Tibial artery (tissue), 4 donors: ENCODE measurements at regions not wholly inside any gene's neighbourhood (a gene's known extent, or its start where the extent isn't known, plus 50 kb on each side); places are given as distances from the start of the nearest gene placed in this dataset.
A peak's percentile ranks its signal among the peaks of the same experiment; 100 is the strongest.

ENCODE experiments used
- DNase-seq, 2 donors: peaks; one replicate each; pipeline ENCODE4 v3.0.0-alpha.2; 2019
- H3K27ac ChIP-seq, 2 donors: fragments of 200-600 bp; sonication (generic) in 1 of 2; 1 replicate in 1 of 2; 2 replicates in 1 of 2; pipeline ENCODE4 v1.5.1; 2018 to 2019; ENCODE audit warnings: mild to moderate bottlenecking in 1 of 2
- H3K27me3 ChIP-seq, 2 donors: fragments of 200-600 bp; sonication (generic) in 1 of 2; one replicate each; pipeline versions ENCODE4 v1.5.1 to v1.6.0; 2016 to 2019
- H3K36me3 ChIP-seq, 3 donors: fragments of 200-600 bp; sonication (generic) in 2 of 3; one replicate each; pipeline ENCODE4 v1.5.1; 2016 to 2019; ENCODE audit warnings: mild to moderate bottlenecking in 2 of 3
- H3K4me1 ChIP-seq, 4 donors: fragments of 200-600 bp; sonication (generic) in 2 of 4; 1 replicate in 3 of 4; 2 replicates in 1 of 4; pipeline ENCODE4 v1.5.1; 2016 to 2019
- H3K4me3 ChIP-seq, 2 donors: fragments of 200-600 bp; sonication (generic) in 1 of 2; 1 replicate in 1 of 2; 2 replicates in 1 of 2; pipeline ENCODE4 v1.5.1; 2018 to 2019; ENCODE audit warnings: mild to moderate bottlenecking in 2 of 2
- H3K9me3 ChIP-seq, 3 donors: fragments of 200-600 bp; sonication (generic) in 1 of 3; one replicate each; pipeline ENCODE4 v1.5.1; 2016 to 2019
- CTCF ChIP-seq, 2 experiments: fragments of 200-600 bp in 1 of 2; fragments of 450-650 bp in 1 of 2; IDR thresholded peaks; one replicate each; pipeline ENCODE4 v1.5.1; 2017 to 2019; ENCODE audit warnings: antibody characterized with exemption in 2 of 2, mild to moderate bottlenecking in 1 of 2, moderate library complexity in 1 of 2
- intact Hi-C: fragments of 100-400 bp; cut with DNase I; formaldehyde crosslinking; loops from one replicate; pipeline ENCODE4 v1.15.0; 2023; ENCODE audit warnings: low total_unique reads

GRCh38 chr13:40143559-40143958 is 488.1 kb downstream of the COG6 start:
- TF ChIP-seq CTCF (IDR thresholded peaks at IDR 0.05) = no peak
- no peaks in the 10 kb centered on the region for H3K9me3 ChIP-seq
- H3K36me3 ChIP-seq = no peaks in the 10 kb centered on the region
- no peak for DNase-seq
- no peak overlapping the region for H3K27ac ChIP-seq
- H3K4me1 ChIP-seq = no peaks in the 10 kb centered on the region
- H3K27me3 ChIP-seq = no peaks in the 10 kb centered on the region
- no peak overlapping the region for H3K4me3 ChIP-seq
- intact Hi-C loops = no loop called here

GRCh38 chr13:40145139-40145538 is 489.7 kb downstream of the COG6 start:
- intact Hi-C loops = no loop called here
- no peak overlapping the region for H3K27ac ChIP-seq
- H3K9me3 ChIP-seq = no peaks in the 10 kb centered on the region
- no peaks in the 10 kb centered on the region for H3K36me3 ChIP-seq
- DNase-seq = no peak
- no peak for TF ChIP-seq CTCF (IDR thresholded peaks at IDR 0.05)
- H3K4me3 ChIP-seq = no peak overlapping the region
- peaks cover 4 to 14% (median 5%) of the 10 kb centered on the region in 4 donors for H3K4me1 ChIP-seq
- H3K27me3 ChIP-seq = no peaks in the 10 kb centered on the region

GRCh38 chr13:40146063-40146462 is 490.6 kb downstream of the COG6 start:
- Histone ChIP-seq H3K4me1 (peaks cover 4 to 17% (median 5%) of the 10 kb centered on the region in 4 donors), H3K27me3 (no peaks in the 10 kb centered on the region), H3K27ac (no peak overlapping the region), H3K4me3 (no peak overlapping the region), H3K9me3 (no peaks in the 10 kb centered on the region), H3K36me3 (no peaks in the 10 kb centered on the region)
- no peak for TF ChIP-seq CTCF (IDR thresholded peaks at IDR 0.05)
- no peak for DNase-seq
- intact Hi-C loops = no loop called here

GRCh38 chr13:40146611-40147117 is 491.2 kb downstream of the COG6 start:
- Histone ChIP-seq H3K27me3 (no peaks in the 10 kb centered on the region), H3K4me3 (no peak overlapping the region), H3K27ac (no peak overlapping the region), H3K4me1 (peaks cover 4 to 19% (median 5%) of the 10 kb centered on the region in 4 donors), H3K9me3 (no peaks in the 10 kb centered on the region), H3K36me3 (no peaks in the 10 kb centered on the region)
- intact Hi-C loops = no loop called here
- TF ChIP-seq CTCF (IDR thresholded peaks at IDR 0.05) = no peak
- no peak for DNase-seq

- H3K27me3 ChIP-seq = no peaks in the 10 kb centered on the region
- H3K36me3 ChIP-seq = no peaks in the 10 kb centered on the region
- no peak for TF ChIP-seq CTCF (IDR thresholded peaks at IDR 0.05)
- intact Hi-C loops = no loop called here
- H3K9me3 ChIP-seq = no peaks in the 10 kb centered on the region
- no peak for DNase-seq
- H3K4me1 ChIP-seq = peaks cover 4 to 29% (median 8%) of the 10 kb centered on the region in 4 donors
- no peak overlapping the region for H3K4me3 ChIP-seq
- peak overlapping the region in 1 of 2 donors; percentile 69 for H3K27ac ChIP-seq
Observed at GRCh38 chr13:40148101-40148500, 492.6 kb downstream of the COG6 start.

GRCh38 chr13:40148742-40149141 is 493.3 kb downstream of the COG6 start:
- Histone ChIP-seq H3K9me3 (no peaks in the 10 kb centered on the region), H3K4me3 (no peak overlapping the region), H3K36me3 (no peaks in the 10 kb centered on the region), H3K27ac (peak overlapping the region; percentile 62 to 69), H3K4me1 (peaks cover 4 to 32% (median 8%) of the 10 kb centered on the region in 4 donors), H3K27me3 (no peaks in the 10 kb centered on the region)
- no peak for TF ChIP-seq CTCF (IDR thresholded peaks at IDR 0.05)
- DNase-seq = no peak
- intact Hi-C loops = no loop called here
